ENCODE measurements at regions not wholly inside any gene's neighbourhood (a gene's known extent, or its start where the extent isn't known, plus 50 kb on each side); places are given as distances from the start of the nearest gene placed in this dataset.

GRCh38 chr11:122486793-122487495 is 168.6 kb upstream of the UBASH3B start:
- TF ChIP-seq RAD21 (IDR thresholded peaks at IDR 0.05; ENCODE audit: low read length) (no peak), MAFK (IDR thresholded peaks at IDR 0.05; ENCODE audit: low read depth, low read length) (no peak), CTCF (conservative IDR thresholded peaks at IDR 0.05; ENCODE audit: low read depth, low read length) (no peak), POLR2A (IDR thresholded peaks at IDR 0.05; ENCODE audit: low read depth, low read length) (no peak)
